ENCODE measurements at regions not wholly inside any gene's neighbourhood (a gene's known extent, or its start where the extent isn't known, plus 50 kb on each side); places are given as distances from the start of the nearest gene placed in this dataset.

GRCh38 chr10:20632696-20633095 is 264.4 kb downstream of the NEBL start:
- no peak for TF ChIP-seq POLR2AphosphoS5 (IDR thresholded peaks at IDR 0.05; ENCODE audit: borderline replicate concordance, low read depth, low read length)
- TF ChIP-seq EZH2 (IDR thresholded peaks at IDR 0.05), result no peak
- TF ChIP-seq FOXP2 (optimal IDR thresholded peaks at IDR 0.05; ENCODE audit: control extremely low read depth, extremely low read length, insufficient read depth), result no peak
